H1 (cell line): ENCODE measurements at regions not wholly inside any gene's neighbourhood (a gene's known extent, or its start where the extent isn't known, plus 50 kb on each side); places are given as distances from the start of the nearest gene placed in this dataset.

Experiments used
- FOSL1 ChIP-seq: IDR thresholded peaks from 2 replicates; pipeline ENCODE4 v1.6.1; 2011; ENCODE audit warnings: mild to moderate bottlenecking, low read depth, low read length, moderate library complexity; ENCODE audit not compliant: insufficient read depth
- RBBP5 ChIP-seq: IDR thresholded peaks from 2 replicates; pipeline ENCODE4 v1.7.1; 2012; ENCODE audit warnings: low read depth, mild to moderate bottlenecking, inconsistent platforms, low read length, moderate library complexity, borderline replicate concordance
- SIRT6 ChIP-seq: IDR thresholded peaks from one replicate; pipeline ENCODE4 v1.7.1; 2012; ENCODE audit warnings: low read length, inconsistent platforms
- TF ChIP-seq, protein P1 (sequence below): IDR thresholded peaks from 2 replicates; pipeline ENCODE4 v1.6.1; 2011; ENCODE audit warnings: low read length, improper control_type of control experiment

GRCh38 chr12:58169826-58170225 lies 228.5 kb downstream of the ATP23 start (continued):
- TF ChIP-seq RBBP5 (no peak), SIRT6 (no peak), FOSL1 (no peak)
- TF ChIP-seq, protein P1, sequence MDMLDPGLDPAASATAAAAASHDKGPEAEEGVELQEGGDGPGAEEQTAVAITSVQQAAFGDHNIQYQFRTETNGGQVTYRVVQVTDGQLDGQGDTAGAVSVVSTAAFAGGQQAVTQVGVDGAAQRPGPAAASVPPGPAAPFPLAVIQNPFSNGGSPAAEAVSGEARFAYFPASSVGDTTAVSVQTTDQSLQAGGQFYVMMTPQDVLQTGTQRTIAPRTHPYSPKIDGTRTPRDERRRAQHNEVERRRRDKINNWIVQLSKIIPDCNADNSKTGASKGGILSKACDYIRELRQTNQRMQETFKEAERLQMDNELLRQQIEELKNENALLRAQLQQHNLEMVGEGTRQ, result no peak
